Astrocyte (in vitro differentiated cells and primary cell): ENCODE measurements at regions not wholly inside any gene's neighbourhood (a gene's known extent, or its start where the extent isn't known, plus 50 kb on each side); places are given as distances from the start of the nearest gene placed in this dataset.

ENCODE experiments used
- CTCF ChIP-seq: IDR thresholded peaks from 2 replicates; pipeline ENCODE4 v1.5.1; 2011; ENCODE audit warnings: low read depth, mild to moderate bottlenecking, inconsistent platforms, low read length, moderate library complexity; ENCODE audit not compliant: insufficient read depth
- EZH2 ChIP-seq: IDR thresholded peaks from 2 replicates; pipeline ENCODE4 v1.6.1; 2012; ENCODE audit warnings: mild to moderate bottlenecking, low read length, inconsistent platforms; ENCODE audit not compliant: insufficient read depth

- TF ChIP-seq CTCF (no peak), EZH2 (no peak)
Measured at GRCh38 chr2:55995902-55996301, 72.3 kb upstream of the EFEMP1 start.
